ENCODE measurements at regions not wholly inside any gene's neighbourhood (a gene's known extent, or its start where the extent isn't known, plus 50 kb on each side); places are given as distances from the start of the nearest gene placed in this dataset.

- H3K4me3 ChIP-seq (ENCODE audit: low read depth, low read length): no peak overlapping the region
- no peak for TF ChIP-seq CTCF (IDR thresholded peaks at IDR 0.05; ENCODE audit: low read depth, low read length, missing control alignments)
- no peak for DNase-seq (ENCODE audit: low read depth)
These were observed 218.2 kb downstream of the C6orf118 start for GRCh38 chr6:165091121-165091785.

- TF ChIP-seq CTCF (IDR thresholded peaks at IDR 0.05; ENCODE audit: low read depth, low read length, missing control alignments): no peak
- DNase-seq (ENCODE audit: low read depth): no peak
These were observed 219.2 kb downstream of the C6orf118 start for GRCh38 chr6:165090242-165090641.

GRCh38 chr6:165086814-165087213 is 222.6 kb downstream of the C6orf118 start:
- TF ChIP-seq CTCF (IDR thresholded peaks at IDR 0.05; ENCODE audit: low read depth, low read length, missing control alignments): no peak
- no peak overlapping the region for H3K4me3 ChIP-seq (ENCODE audit: low read depth, low read length)
- DNase-seq (ENCODE audit: low read depth): no peak

More at GRCh38 chr6:165090242-165090641, 219.2 kb downstream of the C6orf118 start:
- H3K4me3 ChIP-seq (ENCODE audit: low read depth, low read length): no peak overlapping the region

- DNase-seq (ENCODE audit: low read depth): no peak
- no peak overlapping the region for H3K4me3 ChIP-seq (ENCODE audit: low read depth, low read length)
- TF ChIP-seq CTCF (IDR thresholded peaks at IDR 0.05; ENCODE audit: low read depth, low read length, missing control alignments): no peak
These were observed 226.8 kb downstream of the C6orf118 start for GRCh38 chr6:165082636-165083035.

GRCh38 chr6:165081944-165082532 is 227.4 kb downstream of the C6orf118 start:
- H3K4me3 ChIP-seq (ENCODE audit: low read depth, low read length): no peak overlapping the region
- TF ChIP-seq CTCF (IDR thresholded peaks at IDR 0.05; ENCODE audit: low read depth, low read length, missing control alignments): no peak

GRCh38 chr6:165077876-165078275 is 231.5 kb downstream of the C6orf118 start:
- TF ChIP-seq CTCF (IDR thresholded peaks at IDR 0.05; ENCODE audit: low read depth, low read length, missing control alignments): no peak
- no peak overlapping the region for H3K4me3 ChIP-seq (ENCODE audit: low read depth, low read length)
- no peak for DNase-seq (ENCODE audit: low read depth)

More at GRCh38 chr6:165081944-165082532, 227.4 kb downstream of the C6orf118 start:
- DNase-seq (ENCODE audit: low read depth): no peak

- H3K4me3 ChIP-seq (ENCODE audit: low read depth, low read length): no peak overlapping the region
- DNase-seq (ENCODE audit: low read depth): no peak
- TF ChIP-seq CTCF (IDR thresholded peaks at IDR 0.05; ENCODE audit: low read depth, low read length, missing control alignments): no peak
These were observed 237.5 kb downstream of the C6orf118 start for GRCh38 chr6:165071906-165072305.

All from GM12864 (cell line).